ENCODE measurements at regions not wholly inside any gene's neighbourhood (a gene's known extent, or its start where the extent isn't known, plus 50 kb on each side); places are given as distances from the start of the nearest gene placed in this dataset.

DNA sequence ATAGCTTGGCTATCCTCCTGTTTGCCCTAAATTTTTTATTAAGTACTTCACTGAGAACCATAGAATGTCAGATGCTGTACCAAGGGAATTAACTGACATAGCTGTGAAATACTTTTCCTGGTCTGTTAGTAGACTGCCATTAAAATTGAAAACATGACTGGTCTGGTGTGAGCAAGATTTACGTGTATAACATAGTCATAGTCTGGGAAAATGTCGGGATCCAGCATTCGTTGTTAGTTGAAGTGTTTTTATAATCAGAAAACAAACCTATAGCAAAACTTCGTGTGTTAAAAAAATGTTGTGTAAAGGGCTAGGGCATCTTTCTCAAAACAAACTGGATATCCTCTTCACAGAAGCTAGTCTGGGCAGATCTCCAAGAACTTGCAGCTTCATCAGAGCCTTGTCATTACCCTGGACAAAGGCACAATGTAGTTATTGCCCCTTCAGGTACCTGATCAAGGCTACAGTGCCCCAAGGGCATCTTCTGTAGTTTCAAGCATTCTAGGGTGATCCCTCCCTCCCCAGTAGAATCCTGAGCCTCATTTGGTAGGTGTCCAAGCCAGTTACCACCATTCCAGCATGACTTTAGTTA is 454.2 kb upstream of the SGCD start:
- no peak for DNase-seq

DNA sequence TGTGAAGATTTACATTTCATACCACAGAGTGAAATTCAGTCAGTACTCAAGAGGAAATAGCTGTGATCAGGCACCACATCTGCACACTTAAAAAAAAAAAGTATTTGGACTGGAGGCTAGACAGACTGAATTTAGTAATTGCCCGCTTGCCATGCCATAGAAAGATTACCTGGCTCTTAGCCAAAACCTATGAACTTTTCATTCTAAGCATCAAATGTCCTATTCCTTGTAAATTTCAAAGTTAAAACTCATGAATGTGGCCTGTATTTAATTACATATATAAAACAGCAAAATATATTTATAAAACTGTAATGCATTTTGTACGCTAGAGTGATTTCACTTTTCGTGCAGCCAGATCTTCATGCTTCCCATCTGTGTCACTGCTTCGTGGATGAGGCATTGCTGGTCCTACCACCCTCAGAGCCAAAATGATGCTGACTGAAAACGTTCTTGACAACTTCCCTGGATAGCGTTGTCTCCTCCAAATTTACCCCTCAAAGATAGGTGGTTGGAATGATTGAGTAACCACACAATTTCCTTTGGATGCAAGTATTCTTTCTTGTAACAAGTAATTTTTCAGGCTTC is 447.9 kb upstream of the SGCD start:
- DNase-seq: no peak

DNA sequence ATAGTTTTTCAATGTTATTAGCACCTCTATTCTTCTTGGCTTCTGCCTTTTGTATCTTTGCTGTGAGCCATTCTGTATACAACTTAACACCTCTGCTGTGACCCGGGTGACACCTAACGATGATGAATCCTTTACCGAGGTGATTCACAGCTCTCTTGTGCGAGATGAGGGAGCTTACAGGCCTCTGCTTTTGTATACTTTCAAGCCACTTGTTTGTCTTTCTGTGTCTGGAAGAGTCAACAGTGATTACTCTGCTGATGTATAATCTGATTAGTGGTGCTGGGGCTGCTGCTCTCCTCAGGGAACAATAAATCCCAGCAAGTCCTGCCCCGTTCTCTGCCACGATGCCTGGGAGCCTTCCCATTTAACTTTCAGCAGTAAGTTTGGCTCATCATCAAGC is 442.9 kb upstream of the SGCD start:
- no peak for DNase-seq

- DNase-seq: no peak
These were observed 441.8 kb upstream of the SGCD start for GRCh38 chr5:155885199-155885598.

DNA sequence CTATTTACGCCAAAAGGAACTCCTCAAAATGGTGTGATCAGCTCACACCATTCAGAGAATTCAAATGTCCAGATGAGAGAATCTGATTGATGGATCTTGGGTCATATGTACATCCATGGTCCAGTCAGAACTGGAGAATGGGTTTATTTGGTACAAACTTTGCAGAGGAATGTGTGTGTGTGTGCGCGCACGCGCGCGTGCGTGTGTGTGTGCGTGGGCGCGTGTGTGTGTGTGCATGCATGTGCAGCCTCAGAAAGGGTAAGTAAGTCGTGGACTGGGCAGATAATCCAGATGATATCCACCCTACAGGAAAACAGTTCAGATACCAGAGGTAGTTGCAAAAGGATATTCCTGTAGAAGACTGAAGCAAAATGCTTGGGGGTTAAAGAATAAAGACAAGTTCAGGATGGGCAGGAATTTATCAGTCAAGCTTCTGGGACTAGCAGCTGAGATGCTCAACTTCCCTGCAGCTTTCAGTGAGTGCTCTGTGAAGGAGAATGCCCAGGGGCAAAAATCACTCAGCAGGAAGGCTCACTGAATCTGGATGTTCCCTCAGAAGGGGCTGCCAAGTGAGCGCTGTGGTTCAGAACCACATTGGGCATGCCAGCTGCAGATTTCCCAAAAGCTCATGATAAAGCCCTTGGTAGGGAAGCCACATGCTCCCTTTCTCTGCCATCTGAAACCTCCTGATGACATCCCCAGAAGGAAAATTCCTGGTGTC is 440.5 kb upstream of the SGCD start:
- no peak for DNase-seq

- no peak for DNase-seq
These were observed 431.5 kb upstream of the SGCD start for GRCh38 chr5:155895484-155895883.

GRCh38 chr5:155897761-155898160 is 429.2 kb upstream of the SGCD start:
- no peak for DNase-seq

DNA sequence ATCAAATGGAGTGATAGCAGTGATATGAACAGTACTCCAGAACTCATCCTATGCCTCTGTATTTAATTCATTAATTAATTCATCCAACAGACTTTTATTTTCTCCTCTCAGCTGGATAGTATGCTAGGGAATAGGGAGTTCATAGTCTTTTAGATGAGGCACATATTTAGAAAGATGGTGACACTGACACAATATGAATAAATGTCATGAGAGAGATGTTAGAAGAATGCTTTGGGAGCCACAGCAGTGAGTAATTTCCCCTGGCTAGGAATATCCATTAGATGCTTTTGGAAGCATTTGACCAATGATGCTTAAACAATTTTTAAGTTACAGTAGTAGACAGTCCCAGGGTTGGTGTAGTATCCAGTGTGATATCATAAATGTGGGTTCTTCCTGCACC is 428.7 kb upstream of the SGCD start:
- no peak for DNase-seq

- no peak for DNase-seq
These were observed 423.2 kb upstream of the SGCD start for GRCh38 chr5:155903791-155904190.

DNA sequence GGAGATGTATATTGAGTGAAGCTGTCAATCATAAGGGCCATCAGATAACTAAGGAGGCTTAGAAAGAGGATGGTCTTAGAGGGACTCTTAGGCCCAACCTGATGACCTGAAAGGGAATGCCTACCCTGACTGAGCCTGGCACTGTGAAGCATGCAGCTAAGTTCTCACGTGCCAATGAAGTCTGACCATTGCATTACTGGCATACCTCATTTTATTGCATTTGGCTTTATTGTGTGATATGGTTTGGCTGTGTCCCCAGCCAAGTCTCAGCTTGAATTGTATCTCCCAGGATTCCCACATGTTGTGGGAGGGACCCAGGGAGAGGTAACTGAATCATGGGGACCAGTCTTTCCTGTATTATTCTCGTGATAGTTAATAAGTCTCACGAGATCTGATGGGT is 421.6 kb upstream of the SGCD start:
- no peak for DNase-seq

- DNase-seq: peak in 1 of 2 donors; percentile 1
These were observed 420.9 kb upstream of the SGCD start for GRCh38 chr5:155906046-155906445.

- no peak for DNase-seq
These were observed 418.4 kb upstream of the SGCD start for GRCh38 chr5:155908543-155908942.

DNA sequence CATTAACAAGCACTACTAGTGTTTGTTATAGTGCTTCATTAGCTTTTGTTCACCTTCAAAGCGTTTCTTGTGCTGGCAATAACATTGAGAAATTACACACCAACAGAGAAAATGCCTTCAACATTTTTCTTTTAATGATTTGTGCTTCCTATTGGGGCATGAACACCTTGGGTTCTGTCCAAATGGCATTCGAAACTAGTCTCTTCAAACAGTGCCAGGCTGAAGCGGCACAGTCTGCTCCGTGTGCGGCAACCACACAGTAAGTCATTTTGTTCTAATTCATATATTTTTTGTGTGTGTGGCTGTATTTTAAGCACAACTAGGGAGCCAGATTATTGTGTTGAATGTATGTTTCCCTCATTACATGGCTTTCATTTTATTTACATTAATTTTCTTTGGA is 414.7 kb upstream of the SGCD start:
- DNase-seq: peak in 1 of 2 donors; percentile 7

- DNase-seq: no peak
These were observed 412.2 kb upstream of the SGCD start for GRCh38 chr5:155914766-155915165.

GRCh38 chr5:155915601-155916000 is 411.4 kb upstream of the SGCD start:
- no peak for DNase-seq

DNA sequence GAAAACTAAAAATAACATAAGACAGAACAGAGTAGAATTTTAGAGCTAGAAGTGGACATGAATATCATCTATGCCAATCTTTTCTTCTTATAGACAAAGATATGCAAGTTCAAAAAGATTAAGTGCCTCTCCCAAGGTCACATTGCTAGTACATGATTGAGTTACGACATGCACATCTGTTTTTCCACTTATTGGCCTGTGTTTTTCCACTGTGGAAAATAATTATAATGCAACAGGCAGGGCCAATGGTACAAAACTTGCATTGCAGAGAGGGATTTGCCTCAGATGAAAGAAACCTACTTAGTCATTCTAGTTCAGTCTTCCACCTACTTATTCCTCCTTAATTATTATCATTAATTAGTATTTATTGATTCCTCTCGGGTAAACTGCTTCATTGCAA is 407.8 kb upstream of the SGCD start:
- DNase-seq: no peak

GRCh38 chr5:155919725-155920124 is 407.2 kb upstream of the SGCD start:
- DNase-seq: no peak

- DNase-seq: no peak
These were observed 405.3 kb upstream of the SGCD start for GRCh38 chr5:155921621-155922020.

GRCh38 chr5:155923784-155924183 is 403.2 kb upstream of the SGCD start:
- no peak for DNase-seq

DNA sequence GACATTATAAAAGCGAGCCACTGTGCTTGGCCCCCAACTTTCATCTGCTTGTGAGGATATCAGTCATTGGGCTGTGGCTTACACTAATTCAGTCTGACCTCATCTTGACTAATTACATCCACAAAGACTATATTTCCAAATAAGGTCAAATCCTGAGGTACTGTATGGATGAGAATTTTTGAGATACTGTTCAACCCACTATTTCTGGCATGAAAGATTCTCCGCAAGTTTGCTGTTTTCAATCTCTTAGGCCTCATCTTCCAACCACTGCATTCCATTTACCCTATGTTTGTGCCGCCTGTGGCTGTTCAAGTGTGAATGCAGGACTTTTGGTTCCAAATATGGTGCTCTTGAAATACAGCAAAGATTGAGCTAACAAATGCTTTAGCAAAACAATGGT is 400.9 kb upstream of the SGCD start:
- no peak for DNase-seq

DNA sequence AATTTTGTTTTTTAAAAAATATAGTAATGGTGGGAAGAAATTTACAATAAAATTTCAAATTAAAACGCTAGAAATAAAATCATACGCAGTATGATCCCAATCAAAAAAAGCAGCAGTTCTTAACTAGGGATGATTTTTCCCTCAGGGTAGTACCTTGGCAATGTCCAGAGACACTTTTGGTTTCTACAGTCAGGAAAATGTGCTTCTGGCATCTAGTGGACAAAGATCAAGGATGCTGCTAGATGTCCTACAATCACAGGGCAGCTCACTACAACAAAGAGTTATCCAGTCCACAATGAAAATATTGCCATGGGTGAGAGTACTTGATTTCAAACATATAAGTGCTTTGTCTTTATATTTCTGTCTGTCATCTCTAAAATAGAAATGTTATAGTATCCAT is 400.2 kb upstream of the SGCD start:
- no peak for DNase-seq

DNA sequence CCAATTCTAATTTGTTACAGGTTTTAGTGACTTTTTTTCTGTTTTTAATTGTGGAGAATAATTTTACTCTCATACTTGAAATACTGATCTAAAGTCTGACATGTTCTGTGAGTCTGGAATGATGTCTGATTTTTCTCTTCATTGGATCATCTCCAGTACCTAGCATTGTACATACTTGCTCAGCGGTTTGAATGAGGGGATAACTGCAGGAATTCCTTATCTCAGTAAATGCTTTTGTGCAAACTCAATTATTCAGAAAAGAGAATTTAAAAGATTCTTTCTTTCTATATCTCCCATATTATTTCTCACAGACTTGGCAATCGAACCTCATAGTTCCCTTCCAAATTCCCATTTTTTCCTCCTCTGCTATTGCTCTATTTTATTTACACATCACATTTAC is 397.9 kb upstream of the SGCD start:
- DNase-seq: no peak

DNA sequence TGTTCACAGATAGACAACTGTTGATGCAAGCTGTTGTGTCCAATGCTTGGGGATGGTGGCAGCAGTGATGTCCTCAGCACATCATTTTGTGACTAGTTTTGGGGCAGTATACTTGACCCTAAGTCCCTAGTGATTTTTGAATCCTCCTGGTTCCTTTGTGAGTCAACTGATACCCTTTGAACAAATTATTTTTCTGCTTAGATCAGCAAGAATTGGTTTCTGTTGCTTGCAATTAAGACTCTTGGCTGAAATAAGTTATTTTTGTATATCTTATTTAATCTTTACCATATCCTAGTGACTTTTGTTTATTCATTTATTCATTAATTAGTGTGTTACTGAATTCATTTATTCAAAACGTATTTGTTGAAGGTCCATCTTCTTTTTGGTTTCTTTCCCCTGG is 392.0 kb upstream of the SGCD start:
- no peak for DNase-seq

DNA sequence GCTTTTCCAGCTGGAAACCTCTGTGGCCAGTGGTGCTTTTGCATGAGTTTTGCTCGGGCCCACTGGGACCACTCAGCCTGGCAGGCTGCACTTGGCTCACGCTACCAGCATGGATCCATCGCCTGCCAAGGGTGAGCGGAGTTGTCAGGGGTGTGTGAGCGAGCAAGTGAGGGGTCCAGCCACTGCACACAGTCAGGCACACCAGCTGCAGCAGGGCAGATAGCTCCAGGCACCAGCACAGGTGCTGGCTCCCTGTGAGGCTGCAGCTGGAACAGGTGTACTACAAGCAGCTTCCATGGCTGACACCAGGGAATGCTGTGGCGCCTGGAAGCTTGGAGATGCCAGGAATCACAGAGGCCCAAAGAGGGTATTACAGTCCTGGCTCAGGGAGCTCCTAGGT is 391.2 kb upstream of the SGCD start:
- no peak for DNase-seq
